ENCODE measurements at regions not wholly inside any gene's neighbourhood (a gene's known extent, or its start where the extent isn't known, plus 50 kb on each side); places are given as distances from the start of the nearest gene placed in this dataset.
"Not testable (repeated sequence)": the region's sequence is repeated elsewhere in the genome, so short reads cannot be mapped to it uniquely, and the experiment has no call there.

GRCh38 chr16:85222155-85222863 is 110.0 kb upstream of the CIBAR2 start:
- no peak for DNase-seq

DNA sequence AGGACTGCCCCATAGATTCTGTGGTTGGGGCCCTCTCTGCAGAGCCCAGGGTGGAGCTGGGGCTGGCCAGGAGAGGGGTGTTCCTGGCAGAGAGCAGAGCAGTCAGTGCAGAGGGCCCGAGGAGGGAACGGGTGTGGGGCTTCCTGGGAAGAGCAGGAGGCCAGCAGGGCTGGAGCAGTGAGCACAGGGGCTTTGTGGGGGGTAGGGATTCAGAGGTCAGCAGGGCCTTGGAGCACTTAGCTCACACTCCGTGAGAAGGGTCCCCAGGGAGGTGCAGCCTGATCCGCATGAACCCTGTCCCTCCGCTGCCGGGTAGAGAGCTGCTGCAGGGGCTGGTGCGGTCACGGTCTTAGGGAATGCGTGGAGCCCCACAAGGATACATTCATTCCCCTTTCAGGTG is 113.0 kb upstream of the CIBAR2 start:
- no peak for DNase-seq

DNA sequence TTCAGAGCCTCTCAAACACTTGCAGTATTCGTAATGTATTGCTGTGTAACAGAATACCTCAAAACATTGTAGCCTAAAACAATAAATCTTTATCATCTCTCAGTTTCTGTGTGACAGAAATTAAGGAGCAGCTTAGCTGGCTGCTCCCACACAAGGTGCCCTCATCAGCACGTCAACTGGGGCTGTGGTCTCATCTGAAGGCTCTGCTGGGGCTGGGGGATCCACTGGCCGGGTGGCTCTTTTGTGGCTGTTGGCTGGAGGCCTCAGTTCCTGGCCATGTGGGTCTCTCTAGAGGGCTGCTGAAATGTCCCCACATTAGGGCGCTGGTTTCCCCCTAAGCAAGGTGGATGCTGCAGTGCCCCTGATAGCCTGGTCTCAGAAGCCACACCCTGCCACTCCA is 113.4 kb upstream of the CIBAR2 start:
- no peak for DNase-seq

GRCh38 chr16:85227084-85227945 is 115.0 kb upstream of the CIBAR2 start:
- DNase-seq, result no peak

DNA sequence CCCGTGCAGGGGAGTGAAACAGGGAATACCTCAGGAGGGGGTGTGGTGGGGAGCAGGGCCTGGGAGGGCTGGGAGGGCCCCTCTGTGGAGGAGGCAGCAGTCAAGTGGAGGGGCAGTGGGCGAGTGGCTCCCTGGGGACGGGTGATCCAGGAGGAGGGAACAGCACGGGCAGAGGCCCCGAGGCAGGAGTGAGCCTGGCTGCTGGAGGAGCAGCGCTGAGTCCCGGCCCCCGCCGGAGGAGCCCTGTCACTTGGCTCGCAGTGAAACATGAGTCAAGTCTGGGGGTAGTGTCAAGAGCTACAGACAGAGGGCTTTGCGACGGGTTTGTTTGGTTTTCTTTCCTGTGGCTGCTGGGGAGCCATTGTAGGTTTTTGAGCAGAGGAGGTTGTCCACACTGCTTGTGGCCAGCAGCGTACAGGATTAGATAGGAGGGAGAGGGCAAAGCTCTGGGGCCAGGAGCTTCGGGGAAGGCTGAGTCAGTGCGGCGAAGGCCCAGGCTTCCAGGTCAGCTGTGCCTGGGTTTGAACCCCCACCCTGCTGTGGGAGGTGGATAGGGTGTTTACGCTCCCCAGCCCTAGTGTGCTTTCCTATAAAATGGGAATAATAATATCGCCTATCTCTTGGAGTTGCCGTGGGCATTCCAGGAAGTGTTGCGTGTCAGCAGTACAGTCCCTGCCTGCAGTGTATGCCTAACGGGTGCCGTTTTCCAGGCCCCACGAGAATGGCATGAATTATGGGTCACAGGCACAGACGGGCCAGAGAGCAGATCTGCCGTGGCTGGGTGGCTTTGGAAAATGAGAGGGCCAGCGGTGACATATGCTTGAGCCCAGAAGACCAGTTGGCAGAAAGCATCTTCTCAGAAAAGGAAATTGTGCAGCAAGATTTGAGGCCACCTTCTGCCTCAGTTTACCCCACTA is 115.9 kb upstream of the CIBAR2 start:
- no peak for DNase-seq

GRCh38 chr16:85228970-85229430 is 116.7 kb upstream of the CIBAR2 start:
- no peak for DNase-seq

- no peak for DNase-seq
Measured at GRCh38 chr16:85229869-85230462, 117.7 kb upstream of the CIBAR2 start.

GRCh38 chr16:85230764-85231383 is 118.6 kb upstream of the CIBAR2 start:
- DNase-seq, result not testable (repeated sequence)

GRCh38 chr16:85231959-85232358 is 119.7 kb upstream of the CIBAR2 start:
- no peak for DNase-seq

DNA sequence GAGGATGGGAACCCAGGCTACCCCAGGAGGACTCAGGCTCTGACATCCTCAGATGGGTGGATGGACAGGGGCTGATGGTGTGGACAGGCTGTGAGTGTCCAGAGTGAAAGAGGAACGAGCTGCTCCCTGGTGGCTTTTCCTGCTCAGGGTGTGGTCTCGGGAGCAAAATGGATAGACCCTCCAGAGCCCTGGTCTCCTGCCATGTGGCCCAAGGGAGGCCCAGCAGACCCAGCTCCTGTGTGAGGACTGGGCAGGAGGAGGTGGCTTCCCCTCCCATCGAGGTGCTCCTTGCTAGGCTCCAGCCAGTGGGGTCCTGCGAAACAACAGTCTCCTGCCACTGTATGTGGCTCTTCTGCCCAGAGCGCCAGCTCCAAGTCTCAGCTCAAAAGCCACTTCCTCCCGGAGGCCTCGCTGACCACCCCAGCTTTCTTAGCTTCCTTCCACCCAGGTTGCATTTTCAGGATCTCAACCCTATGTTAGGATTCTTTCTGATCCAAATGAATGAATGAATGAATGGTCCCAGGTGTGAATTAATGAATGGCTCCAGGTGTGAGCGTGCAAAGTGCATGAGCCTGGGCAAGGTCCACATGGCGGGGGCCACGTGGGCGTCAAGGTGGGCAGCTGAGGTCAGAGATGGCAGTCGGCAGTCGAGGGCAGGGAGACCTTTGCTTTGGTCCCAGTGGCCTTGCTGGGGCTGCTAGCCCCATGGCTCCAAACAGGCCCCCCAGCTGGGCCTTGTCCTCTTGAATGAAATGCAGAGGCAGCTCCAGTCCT is 120.3 kb upstream of the CIBAR2 start:
- DNase-seq, result no peak

DNA sequence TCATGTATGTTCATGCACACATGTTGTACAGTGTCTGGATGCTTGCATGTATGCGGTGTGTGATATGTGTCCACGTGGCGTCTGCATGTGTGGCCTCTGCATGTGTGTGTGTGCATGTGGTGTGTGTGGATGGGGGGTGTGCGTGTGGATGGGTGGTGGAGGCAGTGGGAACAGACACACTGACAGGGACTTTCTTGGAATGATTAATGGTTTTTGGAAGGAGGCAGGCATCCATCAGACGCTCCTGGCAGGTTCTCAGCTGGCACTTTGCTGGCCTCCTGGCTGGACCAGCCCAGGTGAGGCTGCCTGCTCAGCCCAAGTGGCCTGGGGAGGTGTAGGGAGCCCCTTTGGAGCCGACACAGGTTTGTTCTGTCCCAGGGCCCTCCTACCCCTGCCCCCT is 121.2 kb upstream of the CIBAR2 start:
- DNase-seq, result no peak

DNA sequence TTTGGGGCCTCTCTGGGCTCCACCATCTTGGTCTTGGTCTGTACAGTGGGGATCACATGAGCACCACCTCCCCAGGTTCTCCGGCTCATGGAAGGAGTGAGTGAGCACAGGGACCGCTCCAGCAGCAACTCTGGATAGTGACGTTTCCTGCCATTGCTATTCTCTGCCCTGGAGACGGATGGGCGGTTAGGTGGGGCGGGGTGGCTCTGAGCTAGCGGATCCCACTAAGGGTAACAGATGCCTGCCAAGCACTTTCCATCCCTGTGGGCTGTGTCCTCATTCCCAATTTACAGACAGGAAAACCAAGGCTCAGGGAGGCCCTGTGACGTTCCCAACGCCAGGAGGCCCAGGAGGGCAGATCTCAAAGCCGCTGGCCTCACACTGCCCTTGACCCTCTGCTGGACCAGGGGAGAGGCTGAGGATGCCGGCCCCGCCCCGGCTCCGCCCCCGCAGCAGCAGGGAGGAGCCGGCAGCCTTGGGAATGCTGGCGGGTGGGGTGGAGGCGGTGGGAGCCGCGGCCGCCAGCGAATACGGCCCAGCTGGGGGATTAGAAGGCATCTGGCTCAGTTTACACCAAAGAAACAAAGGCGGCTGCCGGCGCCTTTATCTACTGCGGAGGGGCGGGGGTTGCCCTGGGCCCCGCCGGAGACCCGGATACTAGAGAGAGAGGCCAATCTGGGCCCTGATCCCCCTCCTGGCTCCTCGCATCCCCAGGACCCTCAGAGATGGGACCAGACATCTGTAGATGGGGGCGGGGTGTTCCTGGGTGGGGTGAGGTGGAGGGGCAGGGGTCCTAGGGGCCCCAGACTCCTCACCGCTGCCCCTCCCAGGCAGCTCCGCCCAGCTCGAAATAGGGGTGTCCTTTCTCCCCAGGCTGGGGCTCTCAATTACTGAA is 122.3 kb upstream of the CIBAR2 start:
- DNase-seq, result no peak

GRCh38 chr16:85235991-85236817 is 123.9 kb upstream of the CIBAR2 start:
- DNase-seq, result no peak

DNA sequence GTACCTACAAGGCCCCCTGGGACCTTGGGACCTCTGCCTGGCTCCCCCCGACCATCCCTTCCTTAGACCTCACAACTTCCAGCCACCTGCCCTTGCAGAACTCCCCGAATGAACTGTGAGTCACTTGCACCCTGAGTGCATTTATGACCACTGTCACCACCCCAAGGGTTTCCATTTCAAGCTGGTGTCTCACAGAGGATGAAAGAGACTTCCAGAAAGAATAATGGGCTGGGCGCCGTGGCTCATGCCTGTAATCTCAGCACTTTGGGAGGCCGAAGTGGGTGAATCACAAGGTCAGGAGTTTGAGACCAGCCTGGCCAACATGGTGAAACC is 124.5 kb upstream of the CIBAR2 start:
- DNase-seq, result no peak

DNA sequence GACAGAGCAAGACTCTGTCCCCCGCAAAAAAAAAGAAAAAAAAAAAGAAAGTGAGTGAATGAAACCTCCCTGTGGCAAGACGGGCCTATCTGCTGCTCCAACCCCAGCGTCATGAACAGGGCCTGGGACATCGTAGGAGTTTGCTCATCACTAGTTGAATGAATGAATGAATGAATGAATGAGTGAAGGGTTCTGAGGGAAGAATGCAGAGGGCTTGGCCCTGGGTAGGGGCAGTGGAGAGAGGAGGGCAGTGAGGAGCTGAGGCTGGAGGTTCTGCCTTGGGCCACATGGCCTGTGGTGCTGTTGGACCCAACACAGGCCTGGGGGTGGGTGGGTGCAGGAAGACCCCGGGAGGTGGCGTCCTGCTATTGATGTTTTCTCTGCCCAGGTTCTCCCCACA is 125.5 kb upstream of the CIBAR2 start:
- no peak for DNase-seq

DNA sequence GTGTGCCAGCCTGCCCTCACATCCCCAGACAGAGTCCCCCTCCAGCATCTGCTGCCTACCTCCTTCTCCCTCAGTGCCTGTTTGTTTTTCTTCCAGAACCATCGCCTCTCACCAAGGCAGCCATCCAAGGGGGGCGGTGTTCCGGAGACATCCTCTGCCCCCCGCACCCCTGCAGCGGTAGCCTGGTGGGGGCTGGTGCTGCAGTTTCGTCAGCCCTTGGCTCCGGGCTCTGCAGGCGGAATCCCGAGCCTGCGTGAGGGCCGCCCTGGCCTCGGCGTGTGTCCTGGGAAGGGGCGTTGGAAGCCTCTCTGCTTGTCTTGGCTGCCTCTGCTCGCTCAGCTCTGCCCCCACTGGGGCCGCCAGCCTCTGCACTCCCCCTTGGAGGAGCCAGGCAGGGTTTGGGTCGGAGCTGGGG is 126.0 kb upstream of the CIBAR2 start:
- DNase-seq, result no peak

GRCh38 chr16:85239239-85239638 is 127.0 kb upstream of the CIBAR2 start:
- DNase-seq, result no peak

GRCh38 chr16:85239871-85240270 is 127.6 kb upstream of the CIBAR2 start:
- no peak for DNase-seq

All from AML-193 (cell line).